Middle frontal gyrus (tissue), 1 donor: ENCODE measurements at regions not wholly inside any gene's neighbourhood (a gene's known extent, or its start where the extent isn't known, plus 50 kb on each side); places are given as distances from the start of the nearest gene placed in this dataset.
"Not testable (repeated sequence)": the region's sequence is repeated elsewhere in the genome, so short reads cannot be mapped to it uniquely, and the experiment has no call there.

Source experiments
- DNase-seq: peaks from one replicate; pipeline ENCODE4 v3.0.0-alpha.2; 2015; ENCODE audit warnings: low spot score; ENCODE audit errors: extremely low spot score

- no peak for DNase-seq
Observed at GRCh38 chrX:106220177-106220576, 52.1 kb downstream of the PWWP3B start.

DNA sequence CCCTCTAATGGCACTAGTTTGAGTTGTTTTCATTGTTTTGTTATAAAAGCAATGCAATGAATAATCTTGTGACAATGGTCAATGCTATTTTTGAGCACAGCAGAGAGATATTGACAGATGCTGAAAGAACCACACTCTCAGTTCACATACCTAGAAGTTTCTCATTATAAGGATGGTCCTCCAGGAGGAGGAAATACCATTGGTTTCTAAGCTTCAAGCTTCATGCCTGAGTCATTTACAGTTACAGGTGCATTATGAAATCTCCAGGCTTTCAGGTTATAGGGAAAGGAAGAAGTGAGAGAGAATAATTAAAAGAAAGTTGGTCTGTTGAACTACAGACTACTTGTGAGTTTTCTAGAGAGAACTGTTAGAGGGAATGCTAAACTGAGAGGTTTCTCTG, 75.3 kb downstream of the PWWP3B start:
- no peak for DNase-seq

DNA sequence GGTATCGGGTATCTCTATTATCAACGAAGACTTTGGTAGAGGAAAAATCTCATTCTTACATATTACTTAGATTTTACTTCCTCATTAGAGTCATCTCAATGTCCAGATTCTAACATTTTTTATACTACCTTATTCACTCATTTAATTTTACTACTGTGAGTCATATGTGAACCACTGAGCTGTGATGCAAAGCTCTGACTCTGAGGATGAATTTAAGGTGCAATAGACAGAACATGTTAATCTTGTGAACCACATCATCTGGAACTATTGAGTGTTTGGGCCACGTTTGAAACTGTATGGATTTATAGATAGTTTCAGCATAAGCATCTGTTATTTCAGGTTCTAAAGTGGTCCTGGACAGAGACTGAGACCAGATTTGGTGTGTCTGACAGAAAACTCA, 78.4 kb downstream of the PWWP3B start:
- DNase-seq = no peak

DNA sequence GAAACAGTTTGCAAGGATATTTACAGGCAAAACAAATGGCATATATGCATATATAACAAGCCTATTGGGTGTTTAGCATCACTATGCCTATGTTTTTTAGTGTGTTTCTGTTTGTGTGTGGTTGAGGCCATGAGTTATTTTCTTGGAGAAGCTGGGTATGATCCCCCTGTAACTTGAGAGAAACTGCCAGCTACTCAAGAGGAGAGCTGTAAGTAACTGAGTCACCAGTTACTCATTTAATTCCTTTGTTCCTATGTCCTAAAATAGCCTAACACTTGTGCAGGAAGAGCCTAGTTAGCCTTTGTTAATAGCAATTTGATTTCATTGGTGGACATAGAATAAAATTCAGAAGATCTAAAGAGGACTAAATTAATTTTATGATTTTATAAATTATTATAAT, 79.1 kb downstream of the PWWP3B start:
- DNase-seq = no peak

DNA sequence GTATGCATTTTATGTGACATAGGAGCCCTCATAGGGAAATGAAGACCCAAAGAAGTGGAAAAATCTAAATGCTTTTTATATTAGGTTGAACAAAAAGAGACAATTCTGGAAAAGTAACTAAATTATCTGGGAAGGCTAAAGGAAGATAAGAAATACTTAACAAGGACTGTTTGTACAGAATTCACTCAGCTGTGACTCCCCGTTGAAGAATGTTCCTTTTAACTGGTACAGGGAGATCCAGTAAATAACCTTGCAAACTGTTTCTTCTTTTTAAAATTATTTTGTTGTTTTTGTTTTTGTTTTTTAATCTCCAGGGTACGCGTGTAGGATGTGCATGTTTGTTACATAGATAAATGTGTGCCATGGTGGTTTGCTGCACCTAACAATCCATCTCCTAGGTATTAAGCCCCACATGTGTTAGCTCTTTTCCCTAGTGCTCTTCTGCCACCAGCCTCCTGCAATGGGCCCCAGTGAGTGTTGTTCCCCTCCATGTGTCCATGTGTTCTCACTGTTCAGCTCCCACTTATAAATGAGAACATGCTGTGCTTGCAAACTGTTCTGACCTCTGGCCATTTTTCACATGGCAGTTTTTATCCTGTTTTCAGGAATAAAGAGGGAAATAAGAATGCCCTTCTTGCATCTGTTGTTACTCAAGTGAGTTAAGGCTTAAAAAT, 81.7 kb downstream of the PWWP3B start:
- DNase-seq = no peak

DNA sequence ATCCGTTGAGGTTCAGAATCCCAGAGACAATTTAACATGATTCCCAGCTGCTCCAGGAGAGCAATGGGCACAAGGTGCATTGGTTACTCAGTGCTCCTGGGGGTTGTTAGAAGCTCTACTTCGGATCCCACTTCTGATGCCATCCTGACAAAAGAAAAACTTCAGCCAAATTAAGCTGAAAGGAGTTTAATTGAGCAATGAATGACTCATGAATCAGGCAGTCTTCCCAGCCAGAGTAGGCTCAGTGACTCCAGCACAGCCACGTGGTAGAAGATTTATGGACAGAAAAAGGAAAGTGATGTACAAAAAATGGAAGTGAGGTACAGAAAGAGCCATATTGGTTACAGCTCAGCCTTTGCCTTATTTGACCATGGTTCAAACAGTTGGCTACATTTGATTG, 95.7 kb downstream of the PWWP3B start:
- no peak for DNase-seq

DNA sequence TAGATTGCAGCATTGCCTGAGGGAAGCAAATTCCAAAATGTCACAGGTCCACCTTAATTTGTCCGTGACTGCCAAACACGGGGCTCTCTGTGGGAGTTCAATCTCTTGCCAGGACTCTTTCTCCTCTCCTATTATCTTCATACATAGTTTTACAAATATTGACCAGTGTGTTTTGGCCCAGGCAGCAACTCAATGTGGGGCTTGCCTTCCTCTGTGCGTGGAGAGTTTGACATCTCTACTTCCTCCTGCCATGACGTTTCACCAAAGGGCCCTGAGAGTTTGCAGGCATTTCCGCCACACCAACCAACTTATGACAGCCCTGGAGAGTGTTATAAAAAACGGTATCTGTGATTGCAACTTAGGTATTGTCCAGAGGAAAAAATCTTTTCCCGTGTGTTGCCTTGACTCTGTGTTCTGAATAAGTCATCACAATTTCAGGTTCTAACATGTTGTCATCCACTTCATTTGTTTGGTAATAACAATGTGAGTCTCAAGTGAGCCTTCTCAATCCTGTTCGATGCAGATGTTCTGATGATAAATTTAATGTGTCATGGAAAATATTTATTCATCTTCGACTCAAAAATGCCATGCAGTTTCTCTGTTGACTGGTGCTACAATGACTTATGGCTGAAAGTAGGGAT, 106.0 kb downstream of the PWWP3B start:
- DNase-seq = not testable (repeated sequence)

DNA sequence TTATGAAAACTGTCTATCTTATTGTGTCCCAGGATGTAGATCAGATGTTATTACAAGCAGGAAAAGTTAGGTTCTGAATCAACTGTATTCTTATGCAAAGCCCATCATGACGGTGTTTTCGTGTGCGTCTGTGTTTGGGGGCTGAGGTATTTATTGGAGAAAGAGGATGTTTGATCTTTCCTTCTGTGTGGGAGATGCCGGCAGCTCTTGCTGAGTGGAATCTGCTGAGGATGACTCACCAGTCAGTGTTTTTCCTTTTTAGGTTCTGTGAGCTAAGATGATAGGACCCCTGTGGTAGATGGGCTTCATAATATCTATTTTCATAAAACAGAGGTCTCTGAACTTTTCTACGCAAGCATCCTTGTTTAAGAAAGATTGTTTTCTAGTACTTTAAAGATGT, 107.1 kb downstream of the PWWP3B start:
- DNase-seq = not testable (repeated sequence)

DNA sequence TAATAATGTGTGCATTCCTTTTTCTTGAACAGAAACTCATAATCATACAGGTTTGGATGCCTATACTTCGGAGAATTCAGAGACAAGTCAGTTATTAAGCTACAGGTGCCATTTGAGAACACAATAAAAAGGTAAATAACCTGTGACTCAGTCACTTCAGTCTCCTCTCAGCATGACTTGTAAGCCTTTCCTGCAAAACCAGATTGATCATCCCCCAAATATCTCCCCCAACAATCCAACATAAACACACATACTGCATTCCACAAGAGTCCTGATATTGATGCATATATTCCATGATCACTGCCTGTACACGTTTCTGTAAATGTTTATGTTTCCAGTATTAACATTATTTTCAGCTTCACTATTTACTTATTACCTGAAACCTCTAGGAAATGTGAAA, 110.8 kb downstream of the PWWP3B start:
- no peak for DNase-seq

DNA sequence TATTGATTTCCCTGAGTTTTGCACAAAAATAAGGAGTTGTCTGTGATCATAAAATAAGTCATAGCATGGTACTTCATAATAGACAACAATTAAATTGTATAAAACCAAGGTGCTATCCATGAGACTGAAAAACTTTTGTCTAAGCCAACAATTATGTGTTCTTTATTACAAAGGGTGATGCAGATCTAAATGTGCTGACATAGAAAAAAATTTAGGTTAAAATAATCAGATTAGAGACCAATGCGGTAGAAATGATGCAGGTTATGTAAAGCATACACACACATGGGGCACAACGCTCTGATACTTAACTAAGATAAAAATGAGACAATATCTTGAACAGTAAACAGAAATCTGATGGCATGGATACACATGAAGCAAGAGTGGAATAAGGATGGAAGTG, 113.3 kb downstream of the PWWP3B start:
- DNase-seq = no peak

GRCh38 chrX:106283841-106284240, 115.7 kb downstream of the PWWP3B start:
- DNase-seq = no peak

DNA sequence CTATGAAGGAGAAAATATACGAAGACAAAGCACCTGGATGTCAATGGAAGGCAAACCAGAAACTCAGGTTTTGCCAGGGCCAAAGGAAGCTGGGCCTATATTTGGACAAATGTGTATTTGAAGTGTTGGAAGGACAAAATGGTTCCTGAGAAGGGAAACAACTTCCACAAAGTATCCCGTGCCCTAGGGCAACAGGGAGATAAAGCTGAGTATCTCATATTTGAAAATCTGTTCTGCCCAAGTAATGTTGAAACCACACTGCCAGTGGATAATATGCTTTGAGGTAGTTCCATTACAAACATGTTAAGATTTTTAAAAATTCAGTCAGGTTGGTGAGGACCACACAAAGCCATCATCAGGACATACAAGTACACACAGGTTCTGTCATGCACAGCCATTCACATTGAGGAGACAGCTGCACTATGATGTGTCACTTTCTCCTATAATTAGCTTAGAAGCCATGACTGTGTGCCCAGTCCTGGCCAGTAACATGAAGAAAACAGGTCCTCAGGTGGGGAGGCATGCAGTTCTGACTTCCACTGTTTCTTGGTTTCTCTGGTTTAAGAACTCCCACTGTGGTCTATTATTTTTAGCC, 116.4 kb downstream of the PWWP3B start:
- DNase-seq = no peak

GRCh38 chrX:106286053-106286650, 118.0 kb downstream of the PWWP3B start:
- DNase-seq = no peak

GRCh38 chrX:106290778-106291177, 122.7 kb downstream of the PWWP3B start:
- DNase-seq = not testable (repeated sequence)

GRCh38 chrX:106291779-106292390, 123.8 kb downstream of the PWWP3B start:
- not testable (repeated sequence) for DNase-seq

DNA sequence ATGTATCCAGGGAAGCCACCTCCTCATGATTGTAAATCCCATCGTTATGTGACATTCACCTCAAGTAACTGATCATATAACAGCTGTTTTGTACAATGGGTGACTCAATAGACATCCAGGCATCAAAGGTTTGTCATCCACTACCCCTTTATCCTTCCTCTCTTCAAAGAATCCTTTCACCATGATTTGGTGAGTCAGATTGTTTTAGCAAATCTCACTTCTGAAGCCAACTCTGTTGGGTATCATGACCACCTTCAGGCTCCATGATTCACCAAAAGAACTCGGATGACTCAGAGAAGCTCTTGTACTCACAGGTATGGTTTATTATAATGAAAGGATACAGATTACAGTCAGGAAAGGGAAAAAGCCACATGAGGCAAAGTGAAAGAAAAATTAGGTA, 132.1 kb downstream of the PWWP3B start:
- no peak for DNase-seq

GRCh38 chrX:106300656-106301055, 132.6 kb downstream of the PWWP3B start:
- no peak for DNase-seq

GRCh38 chrX:106302304-106302703, 134.2 kb downstream of the PWWP3B start:
- no peak for DNase-seq

DNA sequence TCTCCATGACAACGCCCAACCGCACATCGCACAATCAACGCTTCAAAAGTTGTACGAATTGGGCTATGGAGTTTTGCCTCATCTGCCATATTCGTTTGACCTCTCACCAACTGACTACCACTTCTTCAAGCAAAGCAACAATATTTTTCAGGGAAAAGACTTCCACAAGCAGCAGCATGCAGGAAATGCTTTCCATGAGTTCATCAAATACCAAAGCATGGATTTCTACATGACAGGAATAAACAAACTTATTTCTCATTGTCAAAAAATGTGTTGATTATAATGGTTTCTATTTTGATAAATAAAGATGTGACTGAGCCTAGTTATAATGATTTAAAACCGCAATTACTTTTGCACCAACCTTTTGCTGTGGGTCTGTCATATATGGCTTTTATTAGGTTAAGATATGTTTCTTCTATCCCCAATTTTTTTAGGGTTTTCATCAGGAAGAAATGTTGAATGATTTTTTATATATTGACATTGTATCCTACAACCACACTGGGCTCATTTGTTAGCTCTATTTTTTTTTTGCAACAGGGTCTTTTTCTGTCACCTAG, 138.4 kb downstream of the PWWP3B start:
- DNase-seq = no peak

- DNase-seq = no peak
Observed at GRCh38 chrX:106323357-106323756, 155.3 kb downstream of the PWWP3B start.

- DNase-seq = no peak
Observed at GRCh38 chrX:106331606-106332005, 163.5 kb downstream of the PWWP3B start.

DNA sequence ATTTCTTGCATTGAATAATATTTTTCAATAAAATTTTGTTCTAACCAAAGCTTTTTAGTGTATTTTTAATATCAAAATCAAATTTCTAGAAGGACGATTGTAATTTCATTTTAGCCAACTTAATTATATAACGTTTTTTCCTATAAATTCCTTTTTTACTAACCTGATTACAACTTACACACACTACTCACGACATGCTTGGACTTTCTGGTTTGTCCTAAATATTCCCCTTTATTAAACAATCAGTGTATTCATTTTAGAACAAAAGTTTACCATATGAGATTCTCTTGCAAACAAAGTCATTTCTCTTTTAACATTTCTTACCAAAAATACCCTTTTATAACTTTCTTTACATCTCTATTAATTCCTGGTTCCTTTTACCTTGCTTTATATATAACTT, 173.7 kb downstream of the PWWP3B start:
- no peak for DNase-seq
